CD8-positive, alpha-beta memory T cell (primary cell): ENCODE measurements at regions not wholly inside any gene's neighbourhood (a gene's known extent, or its start where the extent isn't known, plus 50 kb on each side); places are given as distances from the start of the nearest gene placed in this dataset.

ENCODE experiments used
- CTCF ChIA-PET: fragments of 350-600 bp; sonication (Branson Sonifier 250); formaldehyde crosslinking; loops from one replicate; lab custom pipeline; 2021; ENCODE audit warnings: antibody characterized with exemption; lab: Charles Lee
- POLR2A ChIA-PET: fragments of 350-600 bp; sonication (Branson Sonifier 250); formaldehyde crosslinking; loops from one replicate; lab custom pipeline; 2021; ENCODE audit warnings: antibody characterized with exemption; lab: Charles Lee
- DNase-seq, 5 donors: peaks; one replicate each; pipeline versions ENCODE4 v3.0.0 to v3.0.0-alpha.2; 2020 to 2022; ENCODE audit warnings: mixed read lengths in 1 of 5
- H3K27ac ChIP-seq: one replicate; pipeline ENCODE4 v1.7.0; 2013; ENCODE audit warnings: low read depth, mild to moderate bottlenecking, low read length, moderate library complexity
- H3K27me3 ChIP-seq: 2 replicates; pipeline ENCODE4 v1.7.0; 2013; ENCODE audit warnings: low read length, mild to moderate bottlenecking; ENCODE audit not compliant: insufficient read depth, poor library complexity, severe bottlenecking
- H3K36me3 ChIP-seq: 2 replicates; pipeline ENCODE4 v1.7.0; 2013; ENCODE audit warnings: mild to moderate bottlenecking, low read length, moderate library complexity; ENCODE audit not compliant: insufficient read depth
- H3K4me1 ChIP-seq: 2 replicates; pipeline ENCODE4 v1.7.0; 2013; ENCODE audit warnings: mild to moderate bottlenecking, low read length, moderate library complexity; ENCODE audit not compliant: insufficient read depth
- H3K4me3 ChIP-seq: 2 replicates; pipeline ENCODE4 v1.7.0; 2013; ENCODE audit warnings: mild to moderate bottlenecking, low read length
- H3K9me3 ChIP-seq: 2 replicates; pipeline ENCODE4 v1.7.0; 2013; ENCODE audit warnings: mild to moderate bottlenecking, low read length
- H3K27ac Mint-ChIP-seq, 8 donors: one replicate each; pipeline ENCODE4 v1.8.0; 2020 to 2021; ENCODE audit warnings: mixed read lengths in 8 of 8, mild to moderate bottlenecking in 6 of 8, inconsistent platforms in 3 of 8, moderate library complexity in 3 of 8
- H3K27me3 Mint-ChIP-seq, 2 donors: one replicate each; pipeline ENCODE4 v1.8.0; 2020 to 2021; ENCODE audit warnings: mixed read lengths in 2 of 2, mild to moderate bottlenecking in 1 of 2, moderate library complexity in 1 of 2
- H3K36me3 Mint-ChIP-seq, 3 donors: one replicate each; pipeline ENCODE4 v1.8.0; 2020 to 2021; ENCODE audit warnings: mixed read lengths in 3 of 3, inconsistent platforms in 1 of 3, mild to moderate bottlenecking in 1 of 3
- H3K4me1 Mint-ChIP-seq, 3 donors: one replicate each; pipeline ENCODE4 v1.8.0; 2020 to 2021; ENCODE audit warnings: mixed read lengths in 3 of 3, inconsistent platforms in 1 of 3, mild to moderate bottlenecking in 1 of 3
- H3K4me3 Mint-ChIP-seq, 7 donors: one replicate each; pipeline ENCODE4 v1.8.0; 2020 to 2021; ENCODE audit warnings: mixed read lengths in 7 of 7, mild to moderate bottlenecking in 6 of 7, moderate library complexity in 4 of 7, inconsistent platforms in 2 of 7
- H3K9me3 Mint-ChIP-seq, 5 donors: one replicate each; pipeline ENCODE4 v1.8.0; 2020 to 2022; ENCODE audit warnings: mixed read lengths in 5 of 5, mild to moderate bottlenecking in 3 of 5, moderate library complexity in 2 of 5, inconsistent platforms in 1 of 5

- H3K4me1 ChIP-seq, result no peaks in the 10 kb centered on the region
- no peaks in the 10 kb centered on the region for H3K4me1 Mint-ChIP-seq
- H3K27ac ChIP-seq, result no peak overlapping the region
- peaks cover 0 to 3% of the 10 kb centered on the region in 2 donors for H3K27me3 Mint-ChIP-seq
- H3K36me3 ChIP-seq, result no peaks in the 10 kb centered on the region
- H3K9me3 ChIP-seq, result no peaks in the 10 kb centered on the region
- no peak overlapping the region for H3K27ac Mint-ChIP-seq
- no peaks in the 10 kb centered on the region for H3K27me3 ChIP-seq
- ChIA-PET CTCF (no interaction called here), POLR2A (no interaction called here)
- H3K36me3 Mint-ChIP-seq, result no peaks in the 10 kb centered on the region
- peaks cover 0 to under 1% (median 0%) of the 10 kb centered on the region in 5 donors for H3K9me3 Mint-ChIP-seq
- no peak overlapping the region for H3K4me3 Mint-ChIP-seq
- H3K4me3 ChIP-seq, result no peak overlapping the region
- no peak for DNase-seq
Observed at GRCh38 chr9:32004431-32005076, 379.9 kb upstream of the ACO1 start.

GRCh38 chr9:32010322-32010721 is 374.1 kb upstream of the ACO1 start:
- peak overlapping the region in 1 of 8 donors; percentile 15 for H3K27ac Mint-ChIP-seq

GRCh38 chr9:32011049-32011448 is 373.4 kb upstream of the ACO1 start:
- H3K36me3 Mint-ChIP-seq, result no peaks in the 10 kb centered on the region
- DNase-seq, result no peak
- peaks cover 0 to 4% (median 0%) of the 10 kb centered on the region in 5 donors for H3K9me3 Mint-ChIP-seq
- no peak overlapping the region for H3K4me3 Mint-ChIP-seq
- H3K27me3 Mint-ChIP-seq, result peaks cover 0 to 3% of the 10 kb centered on the region in 2 donors
- H3K9me3 ChIP-seq, result no peaks in the 10 kb centered on the region
- POLR2A ChIA-PET, result no interaction called here
- H3K4me3 ChIP-seq, result no peak overlapping the region
- no peak overlapping the region for H3K27ac ChIP-seq
- H3K36me3 ChIP-seq, result no peaks in the 10 kb centered on the region
- no peaks in the 10 kb centered on the region for H3K4me1 Mint-ChIP-seq
- CTCF ChIA-PET, result no interaction called here
- no peaks in the 10 kb centered on the region for H3K27me3 ChIP-seq
- H3K4me1 ChIP-seq, result no peaks in the 10 kb centered on the region
- no peak overlapping the region for H3K27ac Mint-ChIP-seq

More at GRCh38 chr9:32010322-32010721, 374.1 kb upstream of the ACO1 start:
- POLR2A ChIA-PET, result no interaction called here
- Mint-ChIP-seq H3K27me3 (peaks cover 0 to 3% of the 10 kb centered on the region in 2 donors), H3K36me3 (no peaks in the 10 kb centered on the region), H3K4me1 (no peaks in the 10 kb centered on the region), H3K4me3 (no peak overlapping the region), H3K9me3 (peaks cover 0 to 3% (median 0%) of the 10 kb centered on the region in 5 donors)
- no peak for DNase-seq
- Histone ChIP-seq H3K4me3 (no peak overlapping the region), H3K27me3 (no peaks in the 10 kb centered on the region), H3K9me3 (no peaks in the 10 kb centered on the region), H3K36me3 (no peaks in the 10 kb centered on the region), H3K4me1 (no peaks in the 10 kb centered on the region), H3K27ac (no peak overlapping the region)
- CTCF ChIA-PET, result no interaction called here

- Mint-ChIP-seq H3K4me3 (no peak overlapping the region), H3K4me1 (no peaks in the 10 kb centered on the region), H3K27me3 (no peaks in the 10 kb centered on the region), H3K9me3 (peaks cover 0 to 4% (median 3%) of the 10 kb centered on the region in 5 donors), H3K27ac (no peak overlapping the region), H3K36me3 (no peaks in the 10 kb centered on the region)
- Histone ChIP-seq H3K27me3 (no peaks in the 10 kb centered on the region), H3K27ac (no peak overlapping the region), H3K4me1 (no peaks in the 10 kb centered on the region), H3K9me3 (no peaks in the 10 kb centered on the region), H3K4me3 (no peak overlapping the region), H3K36me3 (no peaks in the 10 kb centered on the region)
- ChIA-PET CTCF (no interaction called here), POLR2A (no interaction called here)
- no peak for DNase-seq
Observed at GRCh38 chr9:32015795-32016194, 368.6 kb upstream of the ACO1 start.

GRCh38 chr9:32045513-32045912 is 338.9 kb upstream of the ACO1 start:
- Mint-ChIP-seq H3K4me1 (no peaks in the 10 kb centered on the region), H3K36me3 (no peaks in the 10 kb centered on the region), H3K27ac (no peak overlapping the region), H3K4me3 (no peak overlapping the region), H3K27me3 (no peaks in the 10 kb centered on the region), H3K9me3 (peaks cover 0 to 2% (median 0%) of the 10 kb centered on the region in 5 donors)
- ChIA-PET CTCF (no interaction called here), POLR2A (no interaction called here)
- H3K27ac ChIP-seq, result no peak overlapping the region
- H3K36me3 ChIP-seq, result no peaks in the 10 kb centered on the region
- no peak for DNase-seq
- no peaks in the 10 kb centered on the region for H3K27me3 ChIP-seq
- no peak overlapping the region for H3K4me3 ChIP-seq
- H3K4me1 ChIP-seq, result no peaks in the 10 kb centered on the region
- no peaks in the 10 kb centered on the region for H3K9me3 ChIP-seq

GRCh38 chr9:32067261-32067660 is 317.2 kb upstream of the ACO1 start:
- ChIA-PET CTCF (no interaction called here), POLR2A (no interaction called here)
- no peak overlapping the region for H3K4me3 Mint-ChIP-seq
- no peaks in the 10 kb centered on the region for H3K27me3 Mint-ChIP-seq
- peaks cover 0 to 3% (median 0%) of the 10 kb centered on the region in 5 donors for H3K9me3 Mint-ChIP-seq
- DNase-seq, result no peak
- H3K36me3 ChIP-seq, result no peaks in the 10 kb centered on the region
- no peaks in the 10 kb centered on the region for H3K4me1 ChIP-seq
- no peak overlapping the region for H3K27ac Mint-ChIP-seq
- no peak overlapping the region for H3K4me3 ChIP-seq
- no peaks in the 10 kb centered on the region for H3K4me1 Mint-ChIP-seq
- no peaks in the 10 kb centered on the region for H3K9me3 ChIP-seq
- no peaks in the 10 kb centered on the region for H3K27me3 ChIP-seq
- no peak overlapping the region for H3K27ac ChIP-seq
- no peaks in the 10 kb centered on the region for H3K36me3 Mint-ChIP-seq

- H3K9me3 ChIP-seq, result no peaks in the 10 kb centered on the region
- ChIA-PET CTCF (no interaction called here), POLR2A (no interaction called here)
- Mint-ChIP-seq H3K4me3 (no peak overlapping the region), H3K27ac (no peak overlapping the region), H3K4me1 (no peaks in the 10 kb centered on the region), H3K27me3 (no peaks in the 10 kb centered on the region), H3K9me3 (no peaks in the 10 kb centered on the region), H3K36me3 (no peaks in the 10 kb centered on the region)
- no peak overlapping the region for H3K27ac ChIP-seq
- no peaks in the 10 kb centered on the region for H3K27me3 ChIP-seq
- no peaks in the 10 kb centered on the region for H3K4me1 ChIP-seq
- H3K4me3 ChIP-seq, result no peak overlapping the region
- DNase-seq, result no peak
- no peaks in the 10 kb centered on the region for H3K36me3 ChIP-seq
Observed at GRCh38 chr9:32069169-32069813, 315.2 kb upstream of the ACO1 start.

GRCh38 chr9:32069969-32070368 is 314.5 kb upstream of the ACO1 start:
- POLR2A ChIA-PET, result no interaction called here
- H3K4me1 Mint-ChIP-seq, result no peaks in the 10 kb centered on the region

More at GRCh38 chr9:32069969-32070368, 314.5 kb upstream of the ACO1 start:
- CTCF ChIA-PET, result no interaction called here
- no peaks in the 10 kb centered on the region for H3K27me3 ChIP-seq
- Mint-ChIP-seq H3K9me3 (peaks cover 0 to 1% (median 0%) of the 10 kb centered on the region in 5 donors), H3K4me3 (no peak overlapping the region), H3K27me3 (no peaks in the 10 kb centered on the region), H3K27ac (no peak overlapping the region), H3K36me3 (peaks cover 0 to 2% (median 0%) of the 10 kb centered on the region in 3 donors)
- no peak overlapping the region for H3K27ac ChIP-seq
- DNase-seq, result no peak
- H3K4me1 ChIP-seq, result no peaks in the 10 kb centered on the region
- no peaks in the 10 kb centered on the region for H3K9me3 ChIP-seq
- no peak overlapping the region for H3K4me3 ChIP-seq
- no peaks in the 10 kb centered on the region for H3K36me3 ChIP-seq
